Activated naive CD8-positive, alpha-beta T cell (primary cell): ENCODE measurements at regions not wholly inside any gene's neighbourhood (a gene's known extent, or its start where the extent isn't known, plus 50 kb on each side); places are given as distances from the start of the nearest gene placed in this dataset.

Experiments
- H3K27ac Mint-ChIP-seq: one replicate; pipeline ENCODE4 v1.8.0; 2021; ENCODE audit warnings: mixed read lengths
- H3K27me3 Mint-ChIP-seq: one replicate; pipeline ENCODE4 v1.8.0; 2021; ENCODE audit warnings: mixed read lengths
- H3K36me3 Mint-ChIP-seq: one replicate; pipeline ENCODE4 v1.8.0; 2021; ENCODE audit warnings: mixed read lengths
- H3K4me1 Mint-ChIP-seq: one replicate; pipeline ENCODE4 v1.8.0; 2021; ENCODE audit warnings: low read depth, mixed read lengths
- H3K4me3 Mint-ChIP-seq: one replicate; pipeline ENCODE4 v1.8.0; 2021; ENCODE audit warnings: mild to moderate bottlenecking, mixed read lengths
- H3K9me3 Mint-ChIP-seq: one replicate; pipeline ENCODE4 v1.8.0; 2021; ENCODE audit warnings: low read depth, mixed read lengths

DNA sequence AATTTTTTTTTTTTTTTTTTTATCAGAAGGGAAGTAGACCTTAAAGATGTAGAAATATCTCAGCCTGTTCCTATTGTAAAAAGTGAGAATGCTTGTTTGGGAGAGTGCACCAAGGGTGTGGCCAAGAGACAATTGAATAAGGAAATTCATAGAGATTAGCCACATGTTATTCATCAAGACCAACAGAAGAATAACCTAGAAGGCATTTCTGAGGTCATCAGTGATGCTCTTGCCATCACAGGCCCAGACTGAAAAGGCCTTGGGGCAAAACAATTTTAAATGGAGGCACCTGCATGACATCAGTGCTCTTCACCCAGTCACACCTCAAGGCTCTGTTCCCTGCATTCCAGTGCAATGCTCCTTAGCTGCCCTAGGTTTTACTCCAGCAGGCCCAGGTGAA lies 2043.3 kb upstream of the PIK3C3 start:
- H3K4me3 Mint-ChIP-seq, result no peak overlapping the region
- H3K4me1 Mint-ChIP-seq, result no peaks in the 10 kb centered on the region
- peaks cover 2% of the 10 kb centered on the region for H3K36me3 Mint-ChIP-seq
- peaks cover 20% of the 10 kb centered on the region for H3K9me3 Mint-ChIP-seq
- no peaks in the 10 kb centered on the region for H3K27me3 Mint-ChIP-seq
- no peak overlapping the region for H3K27ac Mint-ChIP-seq

DNA sequence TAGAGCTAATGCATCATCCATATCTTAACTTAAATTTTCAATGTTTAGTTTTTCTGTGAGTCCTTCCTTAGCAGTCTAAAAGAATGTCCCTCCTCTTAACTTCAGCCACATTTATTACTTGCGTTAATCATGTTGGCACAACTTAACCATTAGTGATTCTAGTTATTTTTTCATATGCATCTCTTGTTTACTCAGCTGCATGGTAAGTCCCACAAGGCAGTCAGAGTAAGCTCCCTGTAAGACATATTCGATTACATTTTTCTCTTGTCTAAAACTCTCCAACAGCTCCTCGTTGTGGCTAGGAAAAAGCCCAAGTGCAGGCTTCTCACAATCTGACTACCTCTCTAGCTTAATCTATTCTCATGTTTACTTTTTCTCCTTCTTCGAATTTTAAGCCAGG lies 2045.3 kb upstream of the PIK3C3 start:
- no peaks in the 10 kb centered on the region for H3K27me3 Mint-ChIP-seq
- H3K4me1 Mint-ChIP-seq, result no peaks in the 10 kb centered on the region
- peaks cover 2% of the 10 kb centered on the region for H3K36me3 Mint-ChIP-seq
- H3K4me3 Mint-ChIP-seq, result no peak overlapping the region
- H3K9me3 Mint-ChIP-seq, result peaks cover 20% of the 10 kb centered on the region
- H3K27ac Mint-ChIP-seq, result no peak overlapping the region

DNA sequence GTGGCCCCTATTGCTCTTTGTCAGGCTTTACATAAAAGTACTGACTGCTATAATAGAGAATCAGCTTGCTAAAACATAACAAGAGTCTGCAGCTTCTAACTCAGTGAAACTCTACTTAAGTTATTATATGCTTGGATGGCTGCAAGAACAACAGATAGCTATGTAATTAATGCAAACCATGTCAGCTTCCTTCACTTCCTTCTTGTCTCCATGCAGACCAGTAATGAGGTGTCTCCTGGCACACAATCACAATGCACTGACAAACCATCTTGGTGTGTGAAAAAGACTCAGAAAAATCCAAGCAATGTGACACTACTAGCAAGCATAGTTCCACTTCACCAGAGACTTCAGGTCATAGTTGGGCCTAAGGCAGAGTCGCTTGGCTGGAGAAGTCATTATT lies 2068.9 kb upstream of the PIK3C3 start:
- Mint-ChIP-seq H3K27ac (no peak overlapping the region), H3K4me1 (no peaks in the 10 kb centered on the region), H3K9me3 (no peaks in the 10 kb centered on the region), H3K27me3 (no peaks in the 10 kb centered on the region), H3K36me3 (no peaks in the 10 kb centered on the region), H3K4me3 (no peak overlapping the region)

DNA sequence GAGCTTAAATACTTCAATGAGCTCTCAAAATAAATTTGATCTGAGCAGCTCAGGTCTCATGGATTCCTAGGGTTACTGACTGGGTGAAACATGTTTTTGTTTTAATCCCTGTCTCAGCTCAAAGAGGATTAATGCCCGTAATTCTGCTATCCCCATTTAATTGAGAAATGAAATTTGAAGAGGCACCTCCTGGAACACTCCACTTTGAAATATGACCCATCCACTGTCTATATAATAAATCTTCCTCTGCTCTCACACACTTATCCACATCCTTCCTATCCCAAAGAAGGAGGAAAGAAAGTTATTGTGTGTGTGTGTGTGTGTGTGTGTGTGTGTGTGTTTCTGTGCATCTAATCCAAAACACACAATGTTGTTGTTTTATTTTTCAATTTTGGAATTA lies 2082.4 kb upstream of the PIK3C3 start:
- H3K4me3 Mint-ChIP-seq, result no peak overlapping the region
- no peaks in the 10 kb centered on the region for H3K9me3 Mint-ChIP-seq
- H3K27me3 Mint-ChIP-seq, result no peaks in the 10 kb centered on the region
- no peak overlapping the region for H3K27ac Mint-ChIP-seq
- H3K36me3 Mint-ChIP-seq, result no peaks in the 10 kb centered on the region
- no peaks in the 10 kb centered on the region for H3K4me1 Mint-ChIP-seq

DNA sequence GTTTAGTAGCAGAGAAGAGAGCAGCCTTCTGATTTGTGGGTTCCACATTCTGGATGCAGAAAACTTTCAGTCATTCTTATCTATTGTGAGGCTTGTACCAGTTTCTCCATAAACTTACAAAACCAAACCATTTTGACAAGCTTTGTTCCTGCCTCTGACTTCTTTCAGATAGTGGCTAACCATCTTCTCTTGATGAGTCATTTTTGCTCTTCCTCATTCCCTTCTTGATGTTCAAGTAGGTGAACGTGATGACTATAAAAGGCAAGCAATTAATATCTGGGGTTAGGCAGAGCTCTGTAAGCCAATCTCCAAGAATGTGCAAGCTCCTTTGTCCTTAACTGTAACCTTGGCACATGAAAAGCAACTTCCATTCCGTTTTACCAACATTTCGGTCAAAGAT lies 2083.1 kb upstream of the PIK3C3 start:
- no peaks in the 10 kb centered on the region for H3K27me3 Mint-ChIP-seq
- H3K4me1 Mint-ChIP-seq, result no peaks in the 10 kb centered on the region
- no peaks in the 10 kb centered on the region for H3K36me3 Mint-ChIP-seq
- H3K4me3 Mint-ChIP-seq, result no peak overlapping the region
- H3K9me3 Mint-ChIP-seq, result no peaks in the 10 kb centered on the region
- no peak overlapping the region for H3K27ac Mint-ChIP-seq

DNA sequence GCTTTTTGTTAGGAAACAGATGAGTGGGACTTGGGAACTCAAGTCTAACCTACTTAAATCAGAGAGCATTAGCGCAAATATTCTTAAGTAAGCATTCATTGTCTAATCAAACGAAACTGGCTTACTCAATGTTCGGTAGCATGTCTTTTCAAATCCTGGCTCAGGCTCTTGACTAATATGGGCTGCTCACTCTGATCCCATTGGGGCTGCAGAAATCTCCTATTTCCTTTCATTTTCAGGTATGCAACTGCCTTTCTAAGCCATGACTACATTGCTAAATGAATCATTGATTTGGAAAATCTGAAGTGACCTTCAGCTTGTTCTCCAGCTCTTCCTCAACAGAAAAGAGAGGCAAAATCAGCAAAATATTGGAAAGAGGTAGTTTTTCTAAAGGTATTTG lies 2084.4 kb upstream of the PIK3C3 start:
- Mint-ChIP-seq H3K27ac (no peak overlapping the region), H3K27me3 (no peaks in the 10 kb centered on the region), H3K4me3 (no peak overlapping the region), H3K36me3 (no peaks in the 10 kb centered on the region), H3K4me1 (no peaks in the 10 kb centered on the region), H3K9me3 (no peaks in the 10 kb centered on the region)

DNA sequence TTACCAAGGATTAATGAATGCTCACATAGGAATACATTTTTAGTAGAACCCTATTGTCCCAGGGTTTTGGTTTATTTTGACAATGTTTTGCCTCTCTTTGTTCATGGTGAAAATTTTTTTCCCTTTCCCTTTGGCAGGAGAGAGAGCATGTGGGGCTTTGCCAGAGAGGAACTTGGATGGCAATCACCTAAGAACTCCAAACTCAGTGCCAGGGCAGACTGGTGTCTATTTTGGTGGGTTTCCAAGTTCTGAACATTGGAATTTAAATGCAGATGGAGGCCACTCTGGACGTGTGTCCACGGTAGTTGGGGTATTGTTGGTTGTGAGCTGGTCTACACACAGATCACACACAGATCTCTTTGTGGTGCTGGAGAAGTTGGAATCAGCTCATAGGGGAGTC lies 2091.1 kb upstream of the PIK3C3 start:
- Mint-ChIP-seq H3K9me3 (peaks cover 6% of the 10 kb centered on the region), H3K4me1 (no peaks in the 10 kb centered on the region), H3K27ac (no peak overlapping the region), H3K36me3 (no peaks in the 10 kb centered on the region), H3K4me3 (no peak overlapping the region), H3K27me3 (no peaks in the 10 kb centered on the region)

DNA sequence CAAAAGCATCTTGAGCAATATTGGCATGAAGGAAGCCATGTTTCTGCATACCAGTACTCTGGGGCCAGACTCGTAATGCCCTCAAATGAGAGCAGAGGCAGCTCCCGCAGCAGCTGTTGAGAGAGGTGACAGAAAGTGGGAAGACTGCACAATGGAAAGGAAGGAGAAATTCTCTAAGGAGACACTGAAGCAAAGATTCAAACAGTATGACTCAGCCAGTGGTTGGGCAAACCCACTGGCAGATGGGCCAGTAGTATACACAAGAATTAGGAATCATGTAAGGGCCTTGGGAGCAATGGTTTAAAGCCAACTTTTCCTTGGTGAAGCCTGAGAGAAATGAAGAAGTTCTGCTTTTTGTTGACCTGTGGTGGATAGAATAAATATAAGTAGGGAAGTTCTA lies 2092.7 kb upstream of the PIK3C3 start:
- Mint-ChIP-seq H3K4me3 (no peak overlapping the region), H3K9me3 (peaks cover 7% of the 10 kb centered on the region), H3K27ac (no peak overlapping the region), H3K4me1 (no peaks in the 10 kb centered on the region), H3K27me3 (no peaks in the 10 kb centered on the region), H3K36me3 (no peaks in the 10 kb centered on the region)

DNA sequence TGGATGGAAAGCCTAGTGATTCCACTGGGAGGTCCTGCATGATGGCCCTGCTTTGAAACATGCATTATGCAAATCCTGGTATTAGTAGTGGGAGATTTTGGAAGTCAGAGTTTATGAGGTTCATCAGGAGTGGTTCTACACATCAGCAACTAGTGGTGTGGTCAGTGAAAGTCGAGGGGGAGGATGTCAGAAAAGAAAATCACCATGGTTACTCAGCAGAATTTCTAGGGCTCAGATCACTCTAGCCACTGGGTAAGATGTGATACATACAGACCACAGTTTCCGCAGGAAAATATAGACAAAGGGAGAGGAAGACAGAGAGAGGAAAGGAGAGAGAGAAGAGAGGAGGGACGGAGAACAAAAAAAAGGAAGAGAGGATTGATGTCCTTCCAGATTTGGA lies 2100.7 kb upstream of the PIK3C3 start:
- Mint-ChIP-seq H3K4me1 (no peaks in the 10 kb centered on the region), H3K27me3 (no peaks in the 10 kb centered on the region), H3K4me3 (no peak overlapping the region), H3K27ac (no peak overlapping the region), H3K9me3 (peaks cover 5% of the 10 kb centered on the region), H3K36me3 (no peaks in the 10 kb centered on the region)

DNA sequence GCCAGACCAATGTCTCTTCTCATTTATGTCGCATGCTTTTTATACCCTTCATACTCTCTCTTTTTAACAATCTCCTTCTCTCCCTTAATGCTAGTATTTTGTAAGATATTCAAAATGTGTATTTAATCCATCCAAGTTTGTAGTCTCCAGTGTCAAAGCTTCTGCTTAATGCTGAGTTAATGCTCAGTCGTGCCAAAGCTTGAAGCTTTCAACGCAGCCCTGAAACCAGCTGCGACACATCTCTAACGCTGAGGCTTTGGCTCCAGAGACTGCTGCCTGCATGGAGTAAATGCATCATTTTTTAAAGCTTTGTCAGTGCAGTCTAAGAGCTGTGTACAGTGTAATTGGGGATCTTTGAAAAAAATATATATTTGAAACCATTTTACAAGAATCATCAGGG lies 2108.8 kb upstream of the PIK3C3 start:
- H3K9me3 Mint-ChIP-seq, result peaks cover 3% of the 10 kb centered on the region
- no peaks in the 10 kb centered on the region for H3K36me3 Mint-ChIP-seq
- no peak overlapping the region for H3K27ac Mint-ChIP-seq
- no peaks in the 10 kb centered on the region for H3K4me1 Mint-ChIP-seq
- H3K4me3 Mint-ChIP-seq, result no peak overlapping the region
- H3K27me3 Mint-ChIP-seq, result peaks cover 1% of the 10 kb centered on the region

DNA sequence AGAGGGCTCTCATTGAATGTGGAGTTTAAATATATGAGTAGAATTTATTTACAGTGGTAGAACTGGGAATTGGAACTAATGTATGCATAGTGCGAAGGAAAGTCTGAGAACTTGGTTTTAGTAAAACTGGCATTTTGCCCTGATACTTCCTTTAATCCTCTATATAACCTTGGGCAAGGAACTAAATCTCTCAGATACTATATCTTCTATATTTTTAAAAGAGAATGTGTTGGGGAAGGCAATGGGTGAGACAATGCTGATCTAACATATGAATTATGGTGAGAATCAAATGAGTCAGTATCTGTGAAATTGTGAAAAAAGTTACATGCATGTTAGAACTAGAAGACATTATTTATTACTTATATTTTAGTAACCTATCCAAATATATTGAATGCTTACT lies 2109.4 kb upstream of the PIK3C3 start:
- peaks cover 1% of the 10 kb centered on the region for H3K27me3 Mint-ChIP-seq
- no peaks in the 10 kb centered on the region for H3K4me1 Mint-ChIP-seq
- H3K4me3 Mint-ChIP-seq, result no peak overlapping the region
- no peak overlapping the region for H3K27ac Mint-ChIP-seq
- peaks cover 3% of the 10 kb centered on the region for H3K9me3 Mint-ChIP-seq
- no peaks in the 10 kb centered on the region for H3K36me3 Mint-ChIP-seq

DNA sequence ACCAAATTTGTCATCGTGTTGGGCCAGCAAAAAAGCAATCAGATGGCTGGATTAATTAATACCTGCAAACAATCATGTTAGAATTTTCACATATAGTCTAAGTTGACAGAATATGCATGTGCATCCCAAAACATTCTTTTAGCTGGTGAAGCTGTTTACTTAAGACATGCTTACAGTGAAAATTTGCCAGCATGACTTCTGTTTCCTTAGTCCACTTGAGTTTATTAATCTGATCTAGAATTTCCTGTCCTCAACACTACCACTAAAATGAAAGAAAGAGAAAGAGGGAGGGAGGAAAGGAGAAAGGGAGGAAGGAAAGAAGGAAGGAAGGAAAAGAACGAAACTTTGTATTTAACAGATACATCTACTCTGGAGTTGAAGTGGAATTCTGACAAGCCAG lies 2109.9 kb upstream of the PIK3C3 start:
- Mint-ChIP-seq H3K9me3 (peaks cover 3% of the 10 kb centered on the region), H3K36me3 (no peaks in the 10 kb centered on the region), H3K27me3 (peaks cover 3% of the 10 kb centered on the region), H3K4me3 (no peak overlapping the region), H3K27ac (no peak overlapping the region), H3K4me1 (no peaks in the 10 kb centered on the region)

DNA sequence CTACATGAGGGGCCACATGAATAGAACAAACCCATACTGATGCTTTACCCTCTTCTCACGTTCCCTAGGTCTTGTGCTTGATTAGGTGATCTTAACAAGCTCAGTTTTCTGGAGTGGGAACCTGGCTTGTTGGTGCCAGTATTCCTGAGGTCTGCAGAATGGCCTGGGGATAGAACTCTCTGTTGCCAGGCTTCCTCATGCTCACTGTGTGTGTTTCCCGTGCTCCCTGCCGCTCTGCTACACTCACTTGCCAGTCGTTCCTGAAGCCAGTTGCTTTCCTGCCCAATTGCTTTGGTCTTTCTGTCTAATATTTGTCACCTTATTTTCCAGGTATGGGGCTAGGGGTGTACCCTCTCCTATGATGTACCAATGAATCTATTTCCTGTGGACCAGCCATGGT lies 2111.5 kb upstream of the PIK3C3 start:
- Mint-ChIP-seq H3K27me3 (peaks cover 8% of the 10 kb centered on the region), H3K4me3 (no peak overlapping the region), H3K27ac (no peak overlapping the region), H3K9me3 (peaks cover 3% of the 10 kb centered on the region), H3K4me1 (no peaks in the 10 kb centered on the region), H3K36me3 (no peaks in the 10 kb centered on the region)

DNA sequence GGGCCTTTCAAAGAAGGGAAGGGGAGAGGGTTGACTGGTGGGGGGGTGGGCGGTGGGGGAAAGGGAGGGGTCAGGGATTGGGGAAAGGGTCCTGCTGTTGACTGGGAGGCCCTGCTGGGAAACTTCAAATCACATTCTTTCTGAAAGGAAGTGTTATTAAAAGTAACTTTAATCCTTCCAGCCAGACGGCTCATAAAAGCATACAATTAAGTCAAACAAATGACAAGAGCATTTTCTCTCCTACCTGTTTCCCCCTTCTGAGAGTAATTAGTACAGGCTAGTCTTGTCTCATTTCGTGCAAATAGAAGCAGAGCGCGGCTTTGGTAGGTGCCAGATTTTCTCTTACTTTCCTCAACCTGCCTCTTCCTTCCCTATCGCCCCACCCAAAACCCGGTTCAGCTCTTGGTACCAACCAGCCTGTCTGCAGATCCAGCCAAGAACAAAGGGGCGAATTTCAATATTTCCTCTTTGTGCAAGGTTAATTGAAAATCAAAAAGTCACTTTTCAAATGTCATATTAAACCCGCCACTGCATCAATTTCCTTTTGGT lies 2112.6 kb upstream of the PIK3C3 start:
- peaks cover 3% of the 10 kb centered on the region for H3K9me3 Mint-ChIP-seq
- H3K27me3 Mint-ChIP-seq, result peaks cover 9% of the 10 kb centered on the region
- H3K4me3 Mint-ChIP-seq, result no peak overlapping the region
- no peak overlapping the region for H3K27ac Mint-ChIP-seq
- no peaks in the 10 kb centered on the region for H3K36me3 Mint-ChIP-seq
- H3K4me1 Mint-ChIP-seq, result no peaks in the 10 kb centered on the region

DNA sequence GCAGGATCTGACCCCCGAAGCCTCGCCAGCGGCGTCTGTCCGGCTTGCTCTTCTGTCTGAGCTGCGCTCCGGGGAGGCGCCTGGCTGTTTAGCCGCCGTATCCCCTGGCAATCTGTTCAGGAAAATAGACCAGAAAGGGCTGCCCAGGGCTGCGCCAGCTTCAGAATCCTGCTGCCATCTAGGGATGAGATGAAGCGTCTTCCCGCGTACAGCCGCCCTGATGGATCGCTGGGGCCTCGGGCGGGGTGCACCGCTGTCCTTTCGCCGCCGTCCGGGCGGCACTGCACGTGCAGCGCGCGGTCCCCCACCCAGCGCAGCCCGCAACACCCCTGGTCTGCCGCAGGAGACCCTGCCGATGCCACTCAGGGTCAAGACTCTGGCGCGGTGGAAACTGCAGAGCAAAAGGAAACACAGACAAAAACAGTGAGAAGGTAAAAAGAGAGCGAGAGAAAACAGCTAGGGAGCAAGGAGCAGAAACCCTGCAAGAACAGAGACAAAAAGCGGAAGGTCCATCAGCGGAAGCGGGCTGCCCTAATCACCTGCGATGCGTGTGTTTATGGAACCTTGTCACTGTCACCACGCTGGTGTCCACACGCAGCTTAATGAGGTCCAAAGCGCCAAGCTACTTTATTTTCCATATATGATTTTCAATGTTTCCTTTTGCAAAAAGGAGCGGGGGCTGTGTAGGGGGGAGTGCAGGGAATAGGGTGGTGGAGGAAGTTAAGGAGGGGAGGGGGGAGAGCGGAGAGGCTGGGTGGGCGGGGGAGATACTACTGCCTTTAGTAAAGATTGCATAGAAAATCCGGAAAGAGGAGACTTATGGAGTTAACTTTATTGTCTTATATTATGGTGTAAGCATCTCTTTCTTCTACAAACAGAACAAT lies 2113.3 kb upstream of the PIK3C3 start:
- Mint-ChIP-seq H3K9me3 (peaks cover 1% of the 10 kb centered on the region), H3K4me1 (no peaks in the 10 kb centered on the region), H3K36me3 (no peaks in the 10 kb centered on the region), H3K4me3 (no peak overlapping the region), H3K27me3 (peaks cover 9% of the 10 kb centered on the region), H3K27ac (no peak overlapping the region)
